ENCODE measurements at regions not wholly inside any gene's neighbourhood (a gene's known extent, or its start where the extent isn't known, plus 50 kb on each side); places are given as distances from the start of the nearest gene placed in this dataset.

DNA sequence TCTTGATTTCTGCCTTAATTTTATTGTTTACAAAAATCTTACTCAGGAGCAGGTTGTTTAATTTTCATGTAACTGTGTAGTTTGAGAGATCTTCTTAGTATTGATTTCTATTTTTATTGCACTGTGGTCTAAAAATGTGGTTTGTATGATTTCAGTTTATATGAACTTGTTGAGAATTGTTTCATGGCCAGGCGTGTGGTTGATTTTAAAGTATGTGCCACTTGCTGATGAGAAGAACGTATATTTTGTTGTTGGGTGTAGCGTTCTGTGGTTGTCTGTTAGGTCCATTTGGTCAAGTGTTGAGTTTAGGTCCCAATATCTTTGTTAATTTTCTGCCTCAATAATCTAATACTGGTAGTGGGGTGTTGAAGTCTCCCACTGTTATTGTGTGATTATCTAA, 996.8 kb downstream of the PCDH19 start:
- TF ChIP-seq, protein P1, sequence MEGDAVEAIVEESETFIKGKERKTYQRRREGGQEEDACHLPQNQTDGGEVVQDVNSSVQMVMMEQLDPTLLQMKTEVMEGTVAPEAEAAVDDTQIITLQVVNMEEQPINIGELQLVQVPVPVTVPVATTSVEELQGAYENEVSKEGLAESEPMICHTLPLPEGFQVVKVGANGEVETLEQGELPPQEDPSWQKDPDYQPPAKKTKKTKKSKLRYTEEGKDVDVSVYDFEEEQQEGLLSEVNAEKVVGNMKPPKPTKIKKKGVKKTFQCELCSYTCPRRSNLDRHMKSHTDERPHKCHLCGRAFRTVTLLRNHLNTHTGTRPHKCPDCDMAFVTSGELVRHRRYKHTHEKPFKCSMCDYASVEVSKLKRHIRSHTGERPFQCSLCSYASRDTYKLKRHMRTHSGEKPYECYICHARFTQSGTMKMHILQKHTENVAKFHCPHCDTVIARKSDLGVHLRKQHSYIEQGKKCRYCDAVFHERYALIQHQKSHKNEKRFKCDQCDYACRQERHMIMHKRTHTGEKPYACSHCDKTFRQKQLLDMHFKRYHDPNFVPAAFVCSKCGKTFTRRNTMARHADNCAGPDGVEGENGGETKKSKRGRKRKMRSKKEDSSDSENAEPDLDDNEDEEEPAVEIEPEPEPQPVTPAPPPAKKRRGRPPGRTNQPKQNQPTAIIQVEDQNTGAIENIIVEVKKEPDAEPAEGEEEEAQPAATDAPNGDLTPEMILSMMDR (IDR thresholded peaks at IDR 0.05), result no peak
- no peak for TF ChIP-seq POLR2A (IDR thresholded peaks at IDR 0.05)

Measured in adrenal gland (tissue), 5 donors.